NCI-H2196 treated with DMSO at 0.1 percent for 48 hours (cell line): ENCODE measurements at regions not wholly inside any gene's neighbourhood (a gene's known extent, or its start where the extent isn't known, plus 50 kb on each side); places are given as distances from the start of the nearest gene placed in this dataset.

Experiments used
- DNase-seq: peaks from one replicate; lab custom pipeline; 2025; ENCODE audit not compliant: unreplicated experiment; lab: John Stamatoyannopoulos, UW

DNA sequence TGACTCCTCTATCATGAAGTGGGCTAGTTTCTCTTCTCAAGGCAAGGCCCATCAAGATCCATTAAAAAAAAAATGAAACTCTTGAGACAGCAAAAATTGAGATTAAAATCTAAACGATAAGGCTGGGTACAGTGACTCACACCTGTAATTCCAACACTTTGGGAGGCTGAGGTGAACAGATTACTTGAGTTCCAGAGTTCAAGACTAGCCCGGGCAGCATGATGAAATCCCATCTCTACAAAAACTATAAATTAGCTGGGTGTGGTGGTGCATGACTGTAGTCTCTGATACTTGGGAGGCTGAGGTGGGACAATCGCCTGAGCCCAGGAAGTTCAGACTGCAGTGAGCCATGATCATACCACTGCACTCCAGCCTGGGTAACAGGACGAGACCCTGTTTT, 226.5 kb upstream of the SOX5 start:
- no peak for DNase-seq

DNA sequence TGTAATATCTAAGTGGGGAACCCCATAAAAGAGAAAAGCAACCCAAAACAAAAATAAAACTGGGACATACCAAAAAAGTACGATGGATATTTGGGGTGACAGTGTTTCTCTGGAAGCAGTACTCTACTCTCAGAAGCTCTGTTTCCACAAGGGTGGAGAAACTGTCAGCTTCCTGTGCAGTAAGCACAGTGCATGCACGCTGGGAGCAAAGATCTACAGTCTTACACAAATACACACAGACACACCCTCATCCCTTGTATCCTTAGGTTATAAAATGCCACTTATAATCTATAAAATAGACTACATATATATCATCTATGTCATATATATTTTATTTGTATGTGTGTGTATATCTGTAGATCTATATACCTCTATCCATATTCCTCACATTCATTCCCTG, 225.8 kb upstream of the SOX5 start:
- DNase-seq = no peak

DNA sequence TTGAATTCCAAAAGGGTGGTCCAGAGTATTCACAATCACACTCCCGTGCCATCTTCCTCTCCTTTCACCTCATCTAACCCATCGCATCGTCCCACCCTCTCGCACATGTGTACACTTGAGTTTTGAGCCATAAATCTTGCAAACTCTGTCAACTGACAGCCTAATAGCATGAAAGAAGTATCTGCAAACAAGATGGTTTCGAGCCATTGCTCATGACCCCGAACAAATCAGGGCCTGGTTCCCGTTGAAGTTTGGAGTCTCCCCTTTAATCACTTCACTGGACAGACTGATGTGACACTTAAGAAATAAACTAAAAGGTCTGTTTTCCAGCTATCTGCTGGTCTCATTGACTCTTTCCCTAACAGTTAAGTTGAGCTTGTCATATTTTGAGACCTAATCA, 223.6 kb upstream of the SOX5 start:
- DNase-seq = no peak

DNA sequence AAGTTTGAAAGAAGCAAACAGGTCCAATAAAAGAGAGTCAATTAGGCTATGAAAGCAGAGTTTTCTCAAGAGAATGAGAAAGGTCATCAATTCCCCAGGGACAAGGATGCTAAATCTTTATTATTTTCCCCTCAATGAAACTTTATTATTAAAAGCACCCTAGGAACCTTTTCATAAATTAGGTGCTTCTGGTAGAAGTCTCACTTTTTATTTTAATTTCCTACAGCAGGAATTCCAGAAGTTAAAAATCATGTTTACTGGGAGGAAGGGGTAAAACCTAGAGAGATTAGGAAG, 223.2 kb upstream of the SOX5 start:
- no peak for DNase-seq

DNA sequence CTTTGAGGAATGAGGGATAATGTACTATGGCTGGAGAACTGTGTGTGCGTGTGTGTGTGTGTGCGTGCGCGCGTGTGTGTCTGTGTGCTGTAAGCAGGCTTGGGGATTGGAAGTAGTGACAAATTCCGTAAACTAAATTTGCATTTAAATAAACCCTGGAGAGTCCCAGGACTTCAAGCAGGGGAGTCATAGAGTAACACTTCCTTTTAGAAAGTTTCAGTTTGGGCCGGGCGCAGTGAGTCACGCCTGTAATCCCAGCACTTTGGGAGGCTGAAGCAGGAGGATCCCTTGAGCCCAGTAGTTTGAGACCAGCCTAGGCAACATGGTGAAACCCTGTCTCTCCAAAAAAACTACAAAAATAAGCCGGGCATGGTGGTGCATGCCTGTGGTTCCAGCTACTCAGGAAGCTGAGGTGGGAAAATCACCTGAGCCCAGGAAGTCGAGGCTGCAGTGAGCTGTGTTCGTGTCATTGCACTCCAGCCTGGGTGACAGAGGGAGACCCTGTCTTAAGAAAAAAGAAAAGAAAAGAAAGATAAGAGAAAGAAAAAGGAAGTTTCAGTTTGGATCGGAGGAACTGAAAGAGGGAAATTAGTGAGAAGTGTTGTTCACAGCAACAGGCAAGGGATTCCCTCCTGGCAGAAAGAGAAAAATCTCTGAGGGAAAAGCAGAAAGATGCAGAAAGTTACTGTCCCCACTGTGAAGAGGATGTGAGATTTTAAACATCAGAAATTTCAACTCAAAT, 222.7 kb upstream of the SOX5 start:
- DNase-seq = no peak

DNA sequence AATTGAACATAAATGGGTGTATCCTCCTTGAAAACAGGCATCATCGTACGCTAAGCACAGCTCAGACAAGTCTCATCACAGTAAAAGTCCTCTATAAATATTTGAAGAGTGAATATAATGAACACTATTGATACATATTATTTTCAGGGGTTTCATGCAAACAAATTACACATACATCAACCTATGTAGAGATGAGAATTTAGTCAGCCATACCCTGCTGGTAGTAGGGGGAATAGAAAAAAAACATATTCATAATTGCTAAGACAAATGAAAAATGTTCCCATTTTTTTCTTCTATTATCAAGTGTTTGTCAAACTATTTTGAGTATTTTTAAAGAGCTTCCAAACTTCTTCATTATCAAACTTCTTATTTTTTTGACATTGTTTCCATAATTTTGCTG, 205.6 kb upstream of the SOX5 start:
- no peak for DNase-seq

DNA sequence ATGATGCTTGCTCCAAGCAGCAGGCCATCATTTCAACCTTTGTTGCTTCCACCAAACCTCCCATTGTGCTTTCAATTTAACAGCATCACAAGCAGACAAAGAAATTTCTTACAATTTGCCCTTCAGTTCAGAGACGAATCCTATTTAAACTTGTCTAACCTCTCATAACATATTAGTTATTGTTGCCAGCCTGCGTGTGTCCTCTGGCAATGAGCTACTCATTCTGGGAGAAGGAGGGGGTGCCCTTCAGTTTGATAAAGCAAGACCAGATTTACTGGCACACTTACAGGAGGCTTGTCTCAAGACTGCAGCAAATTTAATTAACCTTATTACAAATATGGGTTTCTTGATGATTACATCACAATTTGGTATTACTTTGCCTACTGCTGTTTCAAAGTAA, 203.6 kb upstream of the SOX5 start:
- DNase-seq = no peak

DNA sequence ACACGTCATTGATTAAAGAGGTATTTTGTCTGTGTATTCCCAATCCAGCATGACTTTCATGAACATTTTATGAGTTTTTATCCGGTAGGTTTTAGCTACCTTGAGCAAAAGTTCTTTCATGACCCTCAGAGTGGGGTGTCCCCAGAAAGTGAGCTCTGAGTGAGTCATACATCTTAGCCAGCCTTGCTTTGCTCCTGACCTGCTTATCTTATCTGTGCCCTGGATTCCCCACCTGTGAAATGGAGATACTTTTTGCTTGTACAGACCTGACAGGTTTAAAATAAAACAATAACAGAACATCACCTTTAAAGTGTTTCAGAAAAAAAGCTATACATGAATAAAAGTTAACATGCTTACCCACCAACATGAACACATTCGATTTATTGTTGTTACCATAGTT, 202.8 kb upstream of the SOX5 start:
- DNase-seq = no peak

DNA sequence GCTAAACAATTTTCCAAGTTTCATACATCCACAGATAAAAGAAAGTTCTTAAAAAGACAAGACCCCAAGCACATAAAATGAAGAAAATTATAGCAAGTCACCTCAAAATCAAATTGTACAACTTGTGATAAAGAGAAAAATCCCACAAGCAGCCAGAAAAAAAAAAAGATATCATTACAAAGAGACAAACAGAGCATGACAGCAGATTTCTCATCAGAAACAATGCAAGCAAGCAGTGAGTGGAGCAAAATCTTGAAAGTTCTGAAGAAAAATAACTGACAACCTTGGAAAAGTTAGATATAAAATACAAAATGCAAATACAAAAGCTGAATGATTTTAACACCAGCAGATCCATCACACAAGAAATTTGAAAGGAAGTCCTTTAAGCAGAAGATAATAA, 194.5 kb upstream of the SOX5 start:
- DNase-seq = no peak

DNA sequence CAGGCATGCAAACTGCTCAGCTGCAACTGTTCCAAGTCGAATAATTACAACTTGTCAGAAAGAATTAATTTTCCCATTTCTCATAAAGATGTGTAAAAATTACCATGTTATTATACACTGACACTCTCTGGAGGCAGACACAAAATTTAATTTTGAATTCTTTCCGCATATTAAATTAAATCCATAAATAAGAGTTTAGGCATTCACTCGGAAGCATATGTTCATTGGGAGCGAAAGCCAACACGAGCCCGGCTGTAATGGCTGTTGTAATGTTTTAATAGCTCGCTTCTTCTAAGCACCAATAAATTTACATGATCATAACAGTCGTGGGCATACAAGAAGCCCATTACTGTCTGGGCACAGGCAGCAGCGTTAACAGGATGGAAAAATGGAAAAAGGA, 189.6 kb upstream of the SOX5 start:
- no peak for DNase-seq

DNA sequence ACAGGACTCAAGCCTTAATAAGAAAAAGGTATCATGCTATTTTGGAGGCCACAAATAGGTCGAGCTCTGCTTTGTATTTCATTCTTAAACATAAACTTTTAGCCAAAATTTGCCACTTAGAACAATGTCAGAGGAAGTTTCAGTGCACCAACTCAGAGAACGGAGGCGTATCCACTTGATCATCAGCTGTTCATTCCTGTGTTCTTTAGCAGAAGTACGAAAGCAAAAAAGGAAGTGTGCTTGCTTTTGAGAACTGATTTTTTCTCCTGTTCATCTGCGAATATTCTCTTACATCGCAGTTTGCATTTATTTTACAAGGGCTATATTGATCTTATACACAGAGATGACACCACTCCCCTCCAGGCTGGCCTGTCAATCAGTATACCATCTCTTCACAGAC, 188.6 kb upstream of the SOX5 start:
- DNase-seq = no peak

DNA sequence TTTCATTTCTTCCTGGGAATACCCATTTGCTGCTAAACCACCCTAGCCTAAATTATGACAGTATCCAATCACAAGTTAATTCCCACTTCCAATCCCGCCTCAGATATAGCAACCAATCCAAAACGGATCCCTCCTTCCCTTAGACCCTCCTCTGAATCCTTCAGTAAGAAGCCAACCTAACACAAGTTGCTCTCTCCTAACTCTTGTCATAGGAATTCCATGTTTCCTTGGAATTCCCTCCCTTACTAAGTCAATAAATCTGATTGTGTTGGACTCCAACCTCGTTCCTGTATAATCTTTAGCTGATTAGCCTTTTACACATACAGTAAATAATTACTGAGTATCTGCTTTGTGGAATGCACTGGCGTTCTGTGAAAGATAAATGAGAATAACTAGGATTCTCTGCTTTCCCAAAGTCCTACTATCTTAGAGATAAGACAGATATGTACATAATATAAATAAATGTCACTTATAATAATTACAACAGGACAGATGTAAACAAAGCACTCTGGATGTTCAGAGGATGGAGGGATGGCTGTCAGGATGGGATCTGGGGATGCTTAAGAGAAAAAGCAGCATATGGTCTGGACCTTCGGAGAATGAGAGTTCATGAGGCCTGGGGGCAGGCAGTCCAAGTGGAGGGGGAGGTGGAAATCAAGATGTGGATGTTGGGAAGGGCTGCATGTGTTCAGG, 185.8 kb upstream of the SOX5 start:
- no peak for DNase-seq

DNA sequence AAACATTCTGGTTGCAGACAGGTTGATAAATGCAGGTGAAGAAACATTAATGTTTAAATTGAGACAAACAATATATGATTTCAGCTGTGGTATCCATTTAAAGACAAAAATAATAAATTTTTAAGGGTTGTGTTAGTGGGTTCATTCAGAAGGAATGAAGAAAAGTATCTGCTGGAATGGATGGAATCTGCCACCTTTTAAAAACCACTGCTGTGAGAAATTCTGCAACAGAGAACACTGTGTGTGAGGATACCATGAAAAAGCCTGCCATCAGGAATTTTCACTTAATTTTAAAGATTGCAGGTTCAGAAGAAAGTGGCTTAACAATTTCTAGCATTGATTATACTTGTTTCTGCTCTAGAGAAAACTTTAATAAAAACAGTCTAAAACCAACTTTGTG, 184.6 kb upstream of the SOX5 start:
- DNase-seq = no peak

DNA sequence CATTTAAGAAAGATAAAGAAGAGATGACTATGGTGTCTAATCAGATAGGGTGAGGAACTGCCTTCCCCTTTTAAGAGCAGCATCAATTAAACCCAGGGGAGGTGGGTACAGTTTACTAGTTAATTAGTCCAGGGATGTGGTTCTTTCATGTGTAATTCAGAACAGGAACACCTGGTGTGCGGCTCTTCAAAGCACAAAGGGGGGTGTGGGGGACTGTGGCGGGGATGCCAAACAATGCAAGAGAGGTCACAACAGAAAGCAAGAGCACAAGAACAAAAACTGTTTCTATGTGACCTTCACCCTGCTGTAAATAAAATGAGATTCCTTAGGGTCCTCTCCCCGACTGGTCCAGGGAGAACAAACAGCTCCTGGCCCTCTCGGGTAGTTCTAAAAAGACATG, 183.9 kb upstream of the SOX5 start:
- no peak for DNase-seq

DNA sequence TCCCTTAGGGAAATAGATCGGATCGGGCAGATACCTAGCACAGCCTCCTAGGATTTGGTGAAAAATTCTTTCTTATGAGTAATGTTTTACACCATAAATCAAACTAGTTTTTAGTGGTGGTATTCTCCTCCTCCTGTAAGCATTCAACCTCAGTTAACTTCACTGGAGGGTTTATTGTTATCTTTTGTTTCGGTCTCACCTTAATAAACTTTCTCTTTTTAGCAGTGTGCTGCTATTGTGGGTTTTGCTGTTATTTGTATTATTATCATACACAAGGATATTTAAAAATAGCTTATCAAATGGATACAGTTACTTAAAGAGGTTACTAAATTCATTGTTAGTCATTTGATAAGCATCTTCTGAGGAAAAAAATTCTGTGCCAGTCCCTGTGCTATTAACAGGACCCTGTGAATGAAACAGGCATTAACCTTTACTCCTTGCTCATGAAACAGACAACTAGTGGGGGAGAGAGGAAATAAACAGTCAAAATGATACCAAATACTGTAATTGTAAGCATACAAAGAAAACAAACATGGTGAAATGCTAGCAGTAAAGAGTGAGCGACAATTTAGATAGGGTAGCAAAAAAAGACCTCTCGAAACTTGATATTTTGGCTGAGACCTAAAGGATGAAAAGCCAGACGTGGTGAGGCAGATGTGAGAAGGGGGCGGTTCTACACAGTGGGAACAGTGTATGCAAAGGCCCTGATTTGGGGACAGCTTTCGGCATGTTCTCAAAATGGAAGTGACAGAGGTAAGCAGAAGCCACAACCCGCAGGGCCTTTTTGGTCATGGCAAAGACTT, 178.7 kb upstream of the SOX5 start:
- no peak for DNase-seq

DNA sequence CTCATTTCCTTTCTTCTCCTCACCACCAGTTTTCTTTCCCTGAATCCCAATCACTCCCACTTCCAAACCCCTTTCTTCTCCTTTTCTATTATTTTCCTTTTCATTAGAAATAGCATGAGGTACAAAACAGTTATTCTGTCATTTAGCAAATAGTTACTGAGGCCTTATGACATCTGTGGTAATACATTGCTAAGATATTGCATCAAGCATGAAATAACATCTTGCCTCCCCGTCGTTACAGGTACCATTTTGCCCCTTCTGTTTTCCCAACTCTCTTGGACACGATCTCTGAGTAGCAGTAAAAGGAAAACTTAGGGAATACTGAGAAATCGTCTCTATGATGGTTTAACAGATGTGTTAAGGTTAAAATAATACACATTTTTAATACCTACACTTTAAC, 175.8 kb upstream of the SOX5 start:
- DNase-seq = no peak

DNA sequence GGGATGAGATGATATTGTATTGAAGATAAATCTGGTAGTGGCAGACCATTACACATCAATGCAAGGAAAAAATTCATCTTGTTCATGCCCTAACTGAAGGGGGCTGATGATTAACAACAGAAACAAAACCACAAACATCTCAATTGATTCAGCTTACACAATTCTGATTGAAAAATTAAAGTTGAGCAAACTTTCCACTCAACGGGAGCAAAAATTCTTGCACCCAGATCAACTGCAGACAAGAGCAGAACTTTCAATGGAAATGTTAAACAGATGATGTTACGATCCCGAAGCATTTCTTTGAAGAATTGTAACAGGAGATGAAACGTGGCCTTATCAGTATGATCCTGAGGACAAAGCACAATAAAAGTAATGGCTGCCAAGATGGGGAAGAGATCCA, 172.4 kb upstream of the SOX5 start:
- DNase-seq = no peak

DNA sequence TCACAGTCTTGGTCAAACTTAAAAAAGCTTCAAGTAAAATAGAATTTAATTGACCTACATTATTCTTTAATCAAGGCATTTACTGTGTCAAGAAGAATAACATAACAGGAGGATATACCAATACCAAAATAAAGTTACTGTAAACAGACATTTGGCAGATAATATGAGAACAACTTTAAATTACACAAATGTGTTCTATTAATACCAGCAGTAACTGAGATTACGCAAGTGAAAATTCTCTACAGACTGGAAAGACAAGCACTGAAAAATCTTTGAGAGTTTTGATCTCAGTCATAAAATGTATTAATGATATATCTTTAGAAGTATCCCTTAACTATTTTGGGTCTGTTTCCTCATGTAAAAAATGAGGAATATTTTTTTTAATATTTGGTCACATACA, 169.2 kb upstream of the SOX5 start:
- no peak for DNase-seq

DNA sequence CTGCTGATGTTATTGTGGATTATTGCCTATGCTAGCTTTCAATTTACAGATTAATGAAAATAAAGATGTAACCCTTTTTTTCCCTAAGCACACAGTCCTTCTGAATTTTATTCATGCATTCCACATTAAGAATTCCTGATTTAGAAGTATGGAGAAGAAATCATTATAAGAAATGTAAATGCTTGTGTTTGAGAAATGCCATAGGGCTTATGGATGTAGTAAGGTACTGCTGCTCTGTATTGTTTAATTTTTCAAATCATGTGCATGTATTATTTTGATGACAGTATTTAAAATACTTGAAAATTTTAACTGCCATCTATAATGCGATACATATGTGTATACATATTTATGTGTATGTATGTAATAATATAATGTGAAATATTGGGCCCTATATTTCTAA, 167.1 kb upstream of the SOX5 start:
- no peak for DNase-seq

DNA sequence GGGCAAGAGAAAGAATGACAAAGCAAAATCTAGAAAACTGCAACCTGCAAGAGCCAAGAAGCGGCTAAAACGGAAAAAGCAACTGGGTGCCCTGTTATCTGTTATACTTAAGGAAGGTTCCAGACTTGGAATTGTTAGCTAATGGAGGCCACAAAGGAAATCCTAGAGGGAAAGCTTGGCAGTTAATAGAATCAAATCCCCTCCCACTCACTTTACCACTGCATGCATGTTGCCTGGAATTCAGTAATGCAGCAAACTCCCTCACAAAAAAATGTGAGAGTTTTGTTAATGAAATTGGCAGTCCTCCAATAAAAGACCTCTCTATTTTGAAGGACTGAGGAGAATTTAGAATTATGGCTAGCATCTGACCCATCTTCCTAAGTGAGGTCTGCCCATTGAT, 164.2 kb upstream of the SOX5 start:
- DNase-seq = no peak

DNA sequence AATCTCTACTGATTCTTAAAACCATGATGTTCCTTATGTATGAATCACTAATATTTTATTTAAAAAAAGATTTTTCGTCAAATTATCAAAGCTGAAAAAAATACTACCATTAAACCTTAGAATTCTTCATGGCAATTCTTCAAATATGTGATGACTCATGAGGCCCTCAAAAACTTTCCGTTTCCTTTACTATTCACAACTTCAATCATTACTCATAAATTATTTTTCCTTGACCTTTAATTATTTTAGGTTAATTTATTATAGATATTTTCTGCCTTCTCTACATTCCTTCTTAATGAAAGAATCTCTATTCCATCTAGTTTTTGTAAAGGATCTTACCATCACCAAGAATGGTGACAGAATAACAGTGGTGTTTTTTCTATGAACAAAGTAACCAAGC, 162.1 kb upstream of the SOX5 start:
- no peak for DNase-seq

DNA sequence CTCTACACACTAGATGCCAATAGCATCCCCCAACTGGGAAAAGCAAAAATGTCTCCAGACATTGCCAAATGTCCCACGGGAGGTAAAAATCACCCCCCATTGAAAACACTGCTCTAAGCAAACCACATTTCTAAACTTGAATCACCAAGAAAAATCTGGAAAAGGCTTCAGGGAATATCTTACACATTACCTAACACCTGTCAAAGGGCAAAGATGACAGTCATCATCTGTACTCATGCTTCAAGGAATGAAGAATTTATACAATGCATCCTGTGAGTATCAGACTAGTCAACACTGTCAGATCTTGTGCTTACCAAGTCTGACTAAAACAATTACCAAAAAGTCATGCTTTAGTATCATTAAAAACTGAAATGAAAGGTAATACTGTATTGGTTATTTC, 161.6 kb upstream of the SOX5 start:
- DNase-seq = no peak
